AG09309 (cell line): ENCODE measurements at regions not wholly inside any gene's neighbourhood (a gene's known extent, or its start where the extent isn't known, plus 50 kb on each side); places are given as distances from the start of the nearest gene placed in this dataset.

ENCODE experiments used
- DNase-seq: peaks from one replicate; pipeline ENCODE4 v3.0.0-alpha.2; 2010; ENCODE audit warnings: low read depth
- H3K4me3 ChIP-seq: 2 replicates; pipeline ENCODE4 v1.5.1; 2011; ENCODE audit warnings: mild to moderate bottlenecking, low read depth, low read length, moderate library complexity; ENCODE audit not compliant: control insufficient read depth
- CTCF ChIP-seq: IDR thresholded peaks from 2 replicates; pipeline ENCODE4 v1.5.1; 2011; ENCODE audit warnings: mild to moderate bottlenecking, low read depth, low read length, inconsistent platforms; ENCODE audit not compliant: insufficient read depth, control insufficient read depth; ENCODE audit errors: missing control alignments

DNA sequence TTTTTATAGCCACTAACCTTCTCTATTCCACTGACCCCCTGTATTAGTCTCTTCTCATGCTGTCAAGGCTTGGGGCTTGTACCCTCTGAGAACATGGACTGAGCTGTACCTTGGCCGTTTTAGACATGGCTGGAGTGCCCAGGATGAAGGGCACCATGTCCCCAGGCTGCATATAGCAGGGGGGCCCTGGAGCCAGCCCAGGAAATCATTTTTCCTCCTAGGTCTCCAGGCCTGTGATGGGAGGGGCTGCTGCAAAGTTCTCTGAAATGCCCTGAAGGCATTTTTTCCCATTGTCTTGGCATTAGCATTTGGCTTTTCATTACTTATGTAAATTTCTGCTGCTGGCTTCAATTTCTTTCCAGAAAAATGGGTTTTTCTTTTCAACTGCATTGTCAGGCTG lies 119.5 kb downstream of the NTMT2 start:
- TF ChIP-seq CTCF = no peak
- H3K4me3 ChIP-seq = no peak overlapping the region
- no peak for DNase-seq

DNA sequence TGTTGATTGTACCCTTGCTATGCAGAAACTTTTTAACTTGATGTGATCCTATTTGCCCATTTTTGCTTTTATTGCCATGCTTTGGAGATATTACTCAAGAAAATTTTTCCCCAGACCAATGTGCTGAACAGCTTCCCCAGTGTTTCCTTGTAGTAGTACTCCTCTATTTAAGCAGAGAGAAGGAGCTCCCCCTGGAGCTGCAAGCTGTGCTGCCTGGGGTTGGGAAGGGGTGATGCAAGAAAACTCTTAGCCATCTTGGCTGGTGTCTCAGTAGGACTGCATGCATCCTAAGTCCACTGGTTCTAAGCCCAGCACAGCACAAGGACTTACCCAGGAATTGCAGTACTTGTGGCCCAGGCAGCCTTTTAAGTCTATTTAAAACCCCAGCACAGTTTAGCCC lies 121.6 kb downstream of the NTMT2 start:
- DNase-seq = no peak
- H3K4me3 ChIP-seq = no peak overlapping the region
- peak; percentile 16 for TF ChIP-seq CTCF

GRCh38 chr1:170271430-170272161 lies 125.8 kb downstream of the NTMT2 start:
- TF ChIP-seq CTCF = no peak
- H3K4me3 ChIP-seq = no peak overlapping the region
- no peak for DNase-seq

DNA sequence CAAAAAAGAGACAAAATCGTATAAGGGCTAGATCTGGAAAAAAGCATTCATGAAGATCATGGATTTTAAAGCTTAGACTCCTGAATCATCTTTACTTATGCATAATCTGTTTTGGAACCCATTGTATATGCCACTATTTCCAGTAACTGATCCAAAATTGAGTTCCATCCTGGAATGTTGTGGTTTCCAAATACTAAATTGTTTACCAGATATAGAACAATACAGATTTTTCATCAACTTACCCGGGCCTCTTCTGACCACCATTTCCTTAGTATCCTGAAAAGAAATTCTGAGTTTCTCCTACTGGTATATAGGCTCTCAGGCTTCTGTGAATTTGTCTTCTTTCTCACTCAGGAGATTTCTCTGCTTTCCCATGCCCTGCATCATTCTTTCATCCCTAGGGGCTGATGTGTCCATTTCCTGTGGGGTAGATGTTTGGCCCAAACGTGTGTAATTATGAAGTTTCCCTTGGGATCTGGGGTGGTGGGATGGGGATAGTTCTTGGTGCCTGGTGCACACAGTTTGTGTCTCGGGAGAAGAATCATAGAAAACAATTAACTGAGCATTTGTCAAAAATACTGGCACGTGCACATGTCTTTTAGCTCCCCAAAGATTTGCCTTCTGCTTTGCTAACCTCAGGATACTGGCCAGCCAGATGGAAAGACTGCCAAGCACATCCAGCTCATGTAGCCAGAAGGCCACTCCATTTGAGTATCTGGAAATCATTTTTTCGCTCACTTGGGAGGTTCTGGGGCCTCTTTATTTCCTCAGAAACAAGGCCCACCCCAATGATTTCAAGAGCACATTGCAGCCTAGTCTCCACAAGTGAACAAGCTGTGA lies 127.8 kb downstream of the NTMT2 start:
- no peak overlapping the region for H3K4me3 ChIP-seq
- no peak for TF ChIP-seq CTCF
- no peak for DNase-seq

DNA sequence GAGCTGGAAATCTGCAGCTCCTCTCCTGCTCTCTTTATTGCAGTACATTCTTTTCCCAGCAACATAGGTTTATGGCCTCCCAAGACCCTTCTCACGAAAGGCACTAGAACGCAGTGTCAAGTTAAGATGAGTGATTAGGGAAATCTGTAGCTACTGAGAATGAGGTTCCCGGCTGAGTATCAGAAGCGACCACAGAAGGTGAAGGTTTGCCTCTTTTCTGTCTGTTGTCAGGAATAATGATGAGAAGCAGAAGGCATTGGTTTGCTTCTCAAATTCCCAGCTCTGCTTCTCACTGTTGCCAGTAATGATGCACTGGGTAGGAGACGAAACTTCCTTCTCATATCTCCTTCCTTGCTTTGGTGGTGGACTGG lies 128.4 kb downstream of the NTMT2 start:
- TF ChIP-seq CTCF = no peak
- H3K4me3 ChIP-seq = no peak overlapping the region
- peak; percentile 33 for DNase-seq

DNA sequence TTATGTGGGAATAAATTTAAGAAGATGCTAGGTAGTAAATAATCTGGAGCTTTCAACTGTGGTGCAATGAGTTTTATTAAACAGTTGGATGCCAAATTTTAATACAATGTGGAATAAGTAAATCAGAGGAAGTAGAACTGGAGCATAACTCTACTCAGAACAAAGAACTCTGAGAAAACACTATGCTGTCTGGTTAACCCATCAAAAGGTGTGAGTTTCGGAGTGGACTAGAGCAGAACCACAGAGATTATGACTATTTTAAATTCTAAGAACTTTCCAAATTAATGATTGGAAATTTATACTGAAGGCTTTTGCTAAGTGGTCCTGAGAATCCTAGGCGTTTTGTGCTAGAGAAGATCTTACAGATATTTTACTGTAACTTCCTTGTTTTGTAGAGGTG lies 132.2 kb downstream of the NTMT2 start:
- DNase-seq = no peak
- TF ChIP-seq CTCF = no peak
- H3K4me3 ChIP-seq = no peak overlapping the region

GRCh38 chr1:170284016-170284415 lies 138.3 kb downstream of the NTMT2 start:
- no peak for TF ChIP-seq CTCF
- no peak for DNase-seq
- H3K4me3 ChIP-seq = no peak overlapping the region
